AG10803 (cell line): ENCODE measurements at regions not wholly inside any gene's neighbourhood (a gene's known extent, or its start where the extent isn't known, plus 50 kb on each side); places are given as distances from the start of the nearest gene placed in this dataset.

Experiments
- DNase-seq: peaks from one replicate; pipeline ENCODE4 v3.0.0; 2010; ENCODE audit warnings: low read depth
- H3K4me3 ChIP-seq: 2 replicates; pipeline ENCODE4 v1.5.1; 2011; ENCODE audit warnings: mild to moderate bottlenecking, low read length, control low read depth
- TF ChIP-seq, protein P1 (sequence below): conservative IDR thresholded peaks from 2 replicates; pipeline ENCODE4 v1.5.1; 2011; ENCODE audit warnings: mild to moderate bottlenecking, low read length, control low read depth, inconsistent platforms

GRCh38 chr17:69958063-69958462 is 117.0 kb upstream of the KCNJ16 start:
- no peak for DNase-seq
- TF ChIP-seq, protein P1, sequence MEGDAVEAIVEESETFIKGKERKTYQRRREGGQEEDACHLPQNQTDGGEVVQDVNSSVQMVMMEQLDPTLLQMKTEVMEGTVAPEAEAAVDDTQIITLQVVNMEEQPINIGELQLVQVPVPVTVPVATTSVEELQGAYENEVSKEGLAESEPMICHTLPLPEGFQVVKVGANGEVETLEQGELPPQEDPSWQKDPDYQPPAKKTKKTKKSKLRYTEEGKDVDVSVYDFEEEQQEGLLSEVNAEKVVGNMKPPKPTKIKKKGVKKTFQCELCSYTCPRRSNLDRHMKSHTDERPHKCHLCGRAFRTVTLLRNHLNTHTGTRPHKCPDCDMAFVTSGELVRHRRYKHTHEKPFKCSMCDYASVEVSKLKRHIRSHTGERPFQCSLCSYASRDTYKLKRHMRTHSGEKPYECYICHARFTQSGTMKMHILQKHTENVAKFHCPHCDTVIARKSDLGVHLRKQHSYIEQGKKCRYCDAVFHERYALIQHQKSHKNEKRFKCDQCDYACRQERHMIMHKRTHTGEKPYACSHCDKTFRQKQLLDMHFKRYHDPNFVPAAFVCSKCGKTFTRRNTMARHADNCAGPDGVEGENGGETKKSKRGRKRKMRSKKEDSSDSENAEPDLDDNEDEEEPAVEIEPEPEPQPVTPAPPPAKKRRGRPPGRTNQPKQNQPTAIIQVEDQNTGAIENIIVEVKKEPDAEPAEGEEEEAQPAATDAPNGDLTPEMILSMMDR: no peak
- H3K4me3 ChIP-seq: no peak overlapping the region

DNA sequence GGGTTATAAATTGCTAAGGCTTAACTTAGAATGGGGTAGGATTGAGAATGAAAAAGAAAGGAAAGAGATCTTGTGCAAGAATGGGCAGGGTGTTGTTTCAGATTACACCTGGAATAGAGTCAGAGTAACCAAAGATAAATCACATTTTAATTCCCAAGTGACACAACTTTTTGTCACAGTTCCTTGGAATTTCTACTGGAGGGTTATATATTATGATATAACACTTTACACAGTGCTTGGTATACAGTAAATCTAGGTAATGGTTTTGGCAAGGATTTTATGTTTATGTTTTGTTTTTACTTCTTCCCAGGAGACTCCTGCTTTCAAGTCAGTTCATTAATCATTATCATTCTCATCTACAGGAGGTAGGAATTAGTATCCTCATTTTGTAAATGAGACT is 115.7 kb upstream of the KCNJ16 start:
- TF ChIP-seq, protein P1: no peak
- DNase-seq: peak; percentile 20
- H3K4me3 ChIP-seq: no peak overlapping the region

DNA sequence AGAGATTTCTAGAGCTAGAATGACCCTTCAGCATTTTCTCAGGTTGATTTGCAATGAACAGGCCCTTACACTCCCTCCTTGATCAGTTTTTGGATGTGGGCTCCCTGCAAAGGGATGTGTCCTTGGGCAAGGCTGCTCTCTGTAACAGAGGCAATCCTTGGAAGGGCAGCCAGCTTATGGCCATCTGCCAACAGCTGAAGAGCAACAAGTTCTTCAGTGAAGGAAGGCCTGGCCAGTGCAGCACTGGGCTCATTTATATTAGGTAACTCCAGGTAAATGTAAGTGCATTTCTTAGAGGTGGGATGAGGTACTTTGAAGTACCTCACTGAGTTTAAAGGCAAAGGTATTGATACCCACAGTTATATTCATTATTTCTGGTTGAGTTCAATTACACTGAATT is 114.3 kb upstream of the KCNJ16 start:
- no peak for DNase-seq
- TF ChIP-seq, protein P1: no peak
- no peak overlapping the region for H3K4me3 ChIP-seq

DNA sequence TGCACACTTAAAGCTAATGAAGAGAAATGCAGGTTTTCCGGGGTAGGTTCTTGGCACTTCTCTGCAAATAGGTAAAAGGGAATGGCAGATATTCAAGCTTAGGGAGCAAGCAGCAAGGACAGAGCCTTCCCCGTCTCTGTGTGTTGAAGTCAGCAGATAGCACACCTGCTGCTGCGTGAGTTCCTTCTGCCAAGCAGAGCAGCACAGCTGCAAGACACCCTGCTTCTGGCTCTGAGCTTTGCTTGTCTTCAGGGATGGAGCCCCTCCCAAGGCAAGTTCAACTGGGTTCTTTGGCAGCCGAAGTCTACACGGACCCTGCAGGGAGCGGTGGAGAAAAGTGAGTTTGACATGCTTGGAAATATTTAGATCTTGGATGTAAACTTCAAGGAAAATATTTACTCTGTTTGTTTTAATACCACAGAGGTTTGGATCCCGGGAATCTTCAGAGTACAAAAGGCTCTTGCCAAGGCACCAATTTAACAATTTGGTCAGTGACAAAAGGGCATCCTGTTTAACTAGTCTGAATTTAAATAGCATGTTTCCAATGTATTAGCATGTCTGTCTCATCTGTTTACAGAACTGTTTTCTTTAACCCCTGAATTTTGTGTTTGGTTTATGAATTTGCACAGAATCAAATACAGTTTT is 113.4 kb upstream of the KCNJ16 start:
- no peak for DNase-seq
- H3K4me3 ChIP-seq: no peak overlapping the region
- TF ChIP-seq, protein P1: no peak

- no peak overlapping the region for H3K4me3 ChIP-seq
- no peak for DNase-seq
- TF ChIP-seq, protein P1: no peak
These were observed 112.5 kb upstream of the KCNJ16 start for GRCh38 chr17:69962436-69962995.

DNA sequence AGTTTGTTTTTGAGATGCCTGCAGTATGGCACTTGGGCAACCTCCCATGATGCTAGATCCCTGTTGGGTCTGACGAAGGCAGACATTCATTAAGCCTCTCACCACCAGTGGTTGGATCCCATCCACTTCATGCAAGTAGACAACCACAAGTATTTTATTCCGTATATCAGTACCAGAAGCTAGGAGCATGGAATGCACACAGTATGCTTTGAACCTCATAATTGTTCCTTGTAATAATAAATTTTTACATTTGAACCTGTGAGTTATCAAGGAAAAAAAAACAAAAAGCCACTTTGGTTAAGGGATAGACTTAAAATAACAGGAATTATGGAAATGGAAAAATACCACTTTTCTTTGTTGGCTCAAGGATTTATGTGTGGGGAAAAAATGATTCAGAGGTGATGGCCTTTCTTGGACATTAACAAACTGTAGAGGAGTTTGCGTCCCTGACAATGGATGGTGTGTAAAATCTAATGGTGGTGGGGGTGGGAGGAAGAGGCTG is 107.1 kb upstream of the KCNJ16 start:
- TF ChIP-seq, protein P1: no peak
- no peak overlapping the region for H3K4me3 ChIP-seq
- DNase-seq: peak; percentile 100

DNA sequence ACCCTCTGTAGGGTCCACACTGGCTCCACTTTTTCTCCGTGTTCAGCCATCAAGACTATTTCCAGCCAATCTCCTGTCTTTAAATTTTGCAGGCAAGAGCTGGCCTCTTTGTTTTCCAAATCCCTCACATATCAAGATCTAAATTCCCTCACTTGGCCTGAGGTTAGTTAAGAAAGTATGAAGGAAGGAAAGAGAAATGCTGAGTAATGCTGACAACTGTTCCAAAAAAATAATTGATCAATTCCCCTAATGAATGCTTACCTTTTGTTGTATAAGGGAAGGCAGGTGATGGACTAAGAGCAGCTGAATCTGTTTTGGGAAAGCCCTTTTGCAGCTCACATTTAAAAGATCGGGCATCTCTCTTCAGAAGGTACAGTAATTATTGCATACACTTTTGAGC is 105.1 kb upstream of the KCNJ16 start:
- H3K4me3 ChIP-seq: no peak overlapping the region
- TF ChIP-seq, protein P1: no peak
- DNase-seq: no peak
